ENCODE measurements at regions not wholly inside any gene's neighbourhood (a gene's known extent, or its start where the extent isn't known, plus 50 kb on each side); places are given as distances from the start of the nearest gene placed in this dataset.

DNA sequence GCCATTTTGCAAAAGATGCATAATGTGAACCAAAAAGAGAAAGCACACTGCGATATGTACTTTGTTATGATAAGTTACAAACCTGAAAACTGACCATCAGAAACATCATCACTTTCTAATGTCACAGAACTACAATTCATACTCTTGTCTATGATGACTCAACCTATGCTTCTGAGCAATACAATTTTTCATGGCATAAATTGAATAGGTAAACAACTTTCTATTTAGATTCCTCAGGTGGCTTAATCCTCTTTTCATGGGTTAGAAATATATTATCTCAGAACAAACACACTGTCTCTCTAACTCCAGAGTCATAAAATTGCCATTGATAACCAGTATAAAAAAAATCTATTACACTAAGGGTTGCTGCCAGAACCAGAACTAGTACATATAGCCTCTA, 1715.0 kb upstream of the FLRT2 start:
- TF ChIP-seq CTCF (IDR thresholded peaks at IDR 0.05) (no peak), ZFX (IDR thresholded peaks at IDR 0.05; ENCODE audit: borderline replicate concordance) (no peak)
- no peak overlapping the region for H3K27ac ChIP-seq

- no peak overlapping the region for H3K27ac ChIP-seq
- TF ChIP-seq ZFX (IDR thresholded peaks at IDR 0.05; ENCODE audit: borderline replicate concordance) (no peak), CTCF (IDR thresholded peaks at IDR 0.05) (no peak)
Measured at GRCh38 chr14:83816761-83817160, 1713.2 kb upstream of the FLRT2 start.

DNA sequence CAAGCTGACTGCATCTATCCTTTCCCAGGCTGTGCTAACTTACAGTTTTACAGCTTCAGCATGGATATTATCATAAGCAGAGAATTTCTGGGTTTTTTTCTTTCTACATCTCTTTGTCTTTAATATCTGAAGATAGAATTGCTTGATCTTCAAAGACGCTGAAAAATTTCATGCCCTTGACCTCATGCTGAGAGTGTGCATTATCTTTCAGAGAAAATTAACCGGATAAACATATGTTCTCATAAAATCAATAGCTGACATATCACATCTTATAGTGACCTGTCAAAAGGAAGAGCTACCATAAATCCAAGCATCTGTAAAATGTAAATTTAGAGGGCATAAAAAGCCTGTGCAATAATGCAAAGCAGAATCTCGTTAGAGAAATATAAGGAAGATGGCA, 1704.1 kb upstream of the FLRT2 start:
- H3K27ac ChIP-seq = no peak overlapping the region
- TF ChIP-seq CTCF (IDR thresholded peaks at IDR 0.05) (no peak), ZFX (IDR thresholded peaks at IDR 0.05; ENCODE audit: borderline replicate concordance) (no peak)

DNA sequence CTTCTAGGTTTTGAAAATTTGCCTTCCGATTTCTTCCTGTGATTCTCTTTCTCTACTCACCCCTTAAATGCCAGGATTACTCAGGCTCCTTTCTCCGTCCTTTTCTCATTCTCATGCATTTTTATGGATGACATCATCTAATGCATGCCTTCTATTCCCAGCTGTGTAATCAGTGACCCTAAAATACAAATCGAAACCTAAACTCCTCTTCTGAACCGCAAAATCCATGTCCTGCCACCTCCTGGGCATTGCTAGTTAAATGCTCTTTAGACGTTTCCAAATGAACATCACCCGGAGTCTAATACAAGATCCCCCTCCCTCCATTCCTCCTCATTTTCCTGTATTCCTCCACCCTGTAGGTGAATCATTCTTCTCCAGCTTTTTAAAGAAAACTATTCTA, 1703.1 kb upstream of the FLRT2 start:
- no peak overlapping the region for H3K27ac ChIP-seq
- TF ChIP-seq ZFX (IDR thresholded peaks at IDR 0.05; ENCODE audit: borderline replicate concordance) = no peak
- TF ChIP-seq CTCF (IDR thresholded peaks at IDR 0.05) = no peak

GRCh38 chr14:83827383-83827782, 1702.6 kb upstream of the FLRT2 start:
- TF ChIP-seq ZFX (IDR thresholded peaks at IDR 0.05; ENCODE audit: borderline replicate concordance) (no peak), CTCF (IDR thresholded peaks at IDR 0.05) (no peak)
- no peak overlapping the region for H3K27ac ChIP-seq

GRCh38 chr14:83828406-83828805, 1701.5 kb upstream of the FLRT2 start:
- TF ChIP-seq ZFX (IDR thresholded peaks at IDR 0.05; ENCODE audit: borderline replicate concordance) = no peak
- no peak for TF ChIP-seq CTCF (IDR thresholded peaks at IDR 0.05)

GRCh38 chr14:83830316-83830715, 1699.6 kb upstream of the FLRT2 start:
- no peak for TF ChIP-seq ZFX (IDR thresholded peaks at IDR 0.05; ENCODE audit: borderline replicate concordance)
- H3K27ac ChIP-seq = no peak overlapping the region

More at GRCh38 chr14:83828406-83828805, 1701.5 kb upstream of the FLRT2 start:
- peak overlapping the region; percentile 20; the same call in 1 of the 2 replicates for H3K27ac ChIP-seq

DNA sequence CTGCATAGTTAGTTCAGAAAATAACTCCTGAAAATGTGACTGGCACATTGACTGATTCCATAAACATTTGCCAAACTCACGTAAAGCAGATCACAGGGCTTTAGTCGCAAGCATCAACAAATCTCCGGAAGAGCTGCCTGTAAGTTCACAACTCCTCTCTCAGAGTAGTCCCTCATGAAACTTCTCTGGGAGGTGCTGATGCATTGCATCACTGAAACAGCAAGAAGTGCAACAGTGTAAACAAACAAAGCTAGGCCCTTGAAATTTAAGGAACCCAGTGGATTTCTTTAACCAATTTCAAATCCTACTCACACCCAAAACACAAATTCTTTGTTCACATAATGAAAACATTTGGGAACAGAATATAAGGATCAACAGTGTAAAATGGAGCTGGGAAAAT, 1691.7 kb upstream of the FLRT2 start:
- no peak overlapping the region for H3K27ac ChIP-seq
- TF ChIP-seq CTCF (IDR thresholded peaks at IDR 0.05) = no peak
- TF ChIP-seq ZFX (IDR thresholded peaks at IDR 0.05; ENCODE audit: borderline replicate concordance) = no peak

Data from 22Rv1 (cell line).